Middle frontal gyrus (tissue), 1 donor: ENCODE measurements at regions not wholly inside any gene's neighbourhood (a gene's known extent, or its start where the extent isn't known, plus 50 kb on each side); places are given as distances from the start of the nearest gene placed in this dataset.

Experiments
- DNase-seq: peaks from one replicate; pipeline ENCODE4 v3.0.0-alpha.2; 2015; ENCODE audit warnings: low spot score; ENCODE audit errors: extremely low spot score

DNA sequence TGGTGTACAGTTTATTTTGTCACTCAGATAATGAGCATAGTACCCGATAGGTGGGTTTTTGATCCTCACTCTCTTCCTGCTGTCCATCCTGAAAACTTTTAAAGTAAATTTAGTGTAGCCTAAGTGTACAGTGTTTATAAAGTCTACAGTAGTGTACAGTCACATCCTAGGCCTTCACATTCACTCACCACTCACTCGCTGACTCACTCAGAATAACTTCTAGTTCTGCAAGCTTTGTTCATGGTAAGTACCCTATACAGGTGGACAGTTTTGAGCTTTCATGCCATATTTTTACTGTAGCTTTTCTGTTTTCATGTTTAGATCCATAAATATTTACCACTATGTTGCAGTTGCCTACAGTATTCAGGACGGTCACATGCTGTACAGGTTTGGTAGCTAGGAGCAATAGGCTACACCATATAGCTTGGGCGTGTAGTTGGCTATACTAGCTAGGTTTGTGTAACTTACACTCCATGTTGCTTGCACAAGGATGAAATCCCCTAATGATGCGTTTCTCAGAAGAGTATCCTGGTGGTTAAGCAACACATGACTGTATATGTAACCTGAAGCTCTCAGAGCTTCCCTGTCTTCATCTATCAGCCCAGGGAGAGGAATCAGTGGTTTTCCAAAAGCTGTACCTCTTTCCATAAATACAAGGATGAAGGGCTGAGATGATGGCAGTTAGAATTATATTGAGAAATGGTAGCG lies 87.6 kb upstream of the SLC25A26 start:
- DNase-seq = no peak

DNA sequence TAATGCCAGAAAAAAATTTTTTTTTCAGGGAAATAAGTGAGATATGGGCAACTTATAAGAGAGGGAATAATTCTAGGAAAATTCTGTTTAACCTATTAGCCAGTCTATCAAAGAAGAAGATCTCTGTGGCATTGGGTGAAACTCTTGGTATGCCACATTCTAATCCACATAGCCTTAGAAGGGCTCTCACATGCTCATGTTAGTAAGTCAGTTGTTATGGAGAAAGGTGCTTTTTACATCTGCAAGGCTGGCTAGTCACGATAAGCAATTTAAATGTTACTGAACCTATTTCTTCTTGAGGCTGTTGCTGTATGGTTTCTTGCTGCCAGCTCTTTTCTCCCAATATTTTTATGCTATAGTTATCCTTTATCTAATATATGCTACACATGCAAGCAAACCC lies 89.9 kb upstream of the MAGI1 start:
- DNase-seq = no peak

- no peak for DNase-seq
Measured at GRCh38 chr3:66121318-66121717, 82.6 kb upstream of the MAGI1 start.

GRCh38 chr3:66115858-66116654 lies 77.3 kb upstream of the MAGI1 start:
- no peak for DNase-seq

DNA sequence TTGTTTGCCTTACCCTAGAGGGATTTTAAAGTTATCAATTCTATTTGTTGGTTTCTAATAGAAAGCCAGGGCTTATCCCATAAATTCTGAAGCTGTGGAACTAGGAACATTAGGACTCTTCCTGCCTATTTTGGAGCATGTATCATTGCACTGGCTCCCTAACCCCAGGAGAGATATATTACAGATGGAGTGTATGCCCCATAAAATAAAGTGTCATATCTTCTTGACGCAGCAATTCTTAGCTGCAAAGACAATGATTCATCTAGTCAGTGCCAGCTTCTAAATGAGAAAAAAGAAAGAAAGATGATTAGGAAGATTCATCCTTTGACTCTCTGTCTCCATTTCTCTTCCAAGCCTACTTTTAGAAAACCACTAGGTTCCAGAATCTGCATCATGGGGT lies 74.8 kb upstream of the MAGI1 start:
- DNase-seq = no peak

DNA sequence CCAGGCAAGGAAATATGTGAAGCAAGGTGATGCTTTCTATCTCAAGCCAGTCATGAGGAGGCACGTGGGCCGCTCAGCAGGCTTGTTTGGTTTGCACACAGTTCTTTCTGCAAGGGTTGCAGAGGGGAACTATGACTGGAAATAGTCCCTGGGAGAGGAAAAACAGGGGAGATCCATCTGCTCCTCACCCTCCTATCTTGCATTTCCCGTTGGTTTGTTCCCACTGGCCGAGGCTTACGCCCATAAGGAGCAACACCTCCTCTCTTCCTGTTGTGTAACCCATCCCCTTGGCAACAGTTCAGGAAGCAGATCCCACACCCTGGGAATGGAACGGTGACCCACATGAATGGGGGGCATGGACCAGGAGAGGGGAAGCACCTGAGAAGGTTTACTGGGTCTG lies 72.1 kb upstream of the MAGI1 start:
- no peak for DNase-seq

GRCh38 chr3:66107855-66108254 lies 69.1 kb upstream of the MAGI1 start:
- no peak for DNase-seq

DNA sequence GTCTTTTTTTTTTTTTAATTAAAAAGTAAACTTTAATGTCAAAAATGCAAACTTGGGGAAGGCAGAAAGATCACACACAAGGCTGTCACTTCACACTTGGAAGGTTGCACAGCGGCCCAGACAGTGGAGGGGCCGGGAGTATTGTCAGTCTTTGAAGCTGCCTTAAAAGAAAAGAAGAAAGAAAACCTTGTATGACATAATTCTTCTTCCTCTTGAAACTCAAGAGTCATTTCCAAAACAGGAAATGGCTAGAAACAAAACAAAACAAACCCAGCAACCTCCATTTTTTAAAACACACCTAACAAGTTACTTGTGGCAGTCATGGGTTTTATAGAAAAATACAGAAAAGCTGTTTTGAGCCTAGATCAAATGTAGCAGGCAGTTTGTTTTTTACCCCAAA lies 68.1 kb upstream of the MAGI1 start:
- no peak for DNase-seq

GRCh38 chr3:66104535-66104934 lies 65.8 kb upstream of the MAGI1 start:
- DNase-seq = no peak

- DNase-seq = no peak
Measured at GRCh38 chr3:66103729-66104128, 65.0 kb upstream of the MAGI1 start.

DNA sequence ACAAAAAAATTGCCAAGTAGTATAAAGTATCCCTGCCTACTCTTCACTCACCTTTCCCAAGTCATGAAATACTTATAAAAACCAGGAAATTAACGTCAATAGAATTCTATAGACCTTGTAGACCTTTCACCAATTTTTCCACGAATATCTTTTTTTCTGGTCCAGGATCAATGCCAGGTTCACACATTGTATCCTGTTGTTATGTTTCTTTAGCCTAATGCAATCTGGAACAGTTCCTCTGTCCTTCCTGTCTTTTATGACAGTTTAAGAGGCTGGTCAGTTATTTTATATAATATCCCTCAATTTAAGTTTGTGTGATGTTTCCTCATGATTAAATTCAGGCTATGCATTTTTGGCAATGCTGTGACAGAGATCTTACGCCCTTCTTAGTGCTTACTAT lies 63.2 kb upstream of the MAGI1 start:
- no peak for DNase-seq

GRCh38 chr3:66099541-66100065 lies 60.9 kb upstream of the MAGI1 start:
- no peak for DNase-seq

- no peak for DNase-seq
Measured at GRCh38 chr3:66098436-66098835, 59.7 kb upstream of the MAGI1 start.

GRCh38 chr3:66097647-66098046 lies 58.9 kb upstream of the MAGI1 start:
- no peak for DNase-seq

GRCh38 chr3:66095295-66096001 lies 56.7 kb upstream of the MAGI1 start:
- no peak for DNase-seq

- no peak for DNase-seq
Measured at GRCh38 chr3:66093981-66094380, 55.3 kb upstream of the MAGI1 start.

DNA sequence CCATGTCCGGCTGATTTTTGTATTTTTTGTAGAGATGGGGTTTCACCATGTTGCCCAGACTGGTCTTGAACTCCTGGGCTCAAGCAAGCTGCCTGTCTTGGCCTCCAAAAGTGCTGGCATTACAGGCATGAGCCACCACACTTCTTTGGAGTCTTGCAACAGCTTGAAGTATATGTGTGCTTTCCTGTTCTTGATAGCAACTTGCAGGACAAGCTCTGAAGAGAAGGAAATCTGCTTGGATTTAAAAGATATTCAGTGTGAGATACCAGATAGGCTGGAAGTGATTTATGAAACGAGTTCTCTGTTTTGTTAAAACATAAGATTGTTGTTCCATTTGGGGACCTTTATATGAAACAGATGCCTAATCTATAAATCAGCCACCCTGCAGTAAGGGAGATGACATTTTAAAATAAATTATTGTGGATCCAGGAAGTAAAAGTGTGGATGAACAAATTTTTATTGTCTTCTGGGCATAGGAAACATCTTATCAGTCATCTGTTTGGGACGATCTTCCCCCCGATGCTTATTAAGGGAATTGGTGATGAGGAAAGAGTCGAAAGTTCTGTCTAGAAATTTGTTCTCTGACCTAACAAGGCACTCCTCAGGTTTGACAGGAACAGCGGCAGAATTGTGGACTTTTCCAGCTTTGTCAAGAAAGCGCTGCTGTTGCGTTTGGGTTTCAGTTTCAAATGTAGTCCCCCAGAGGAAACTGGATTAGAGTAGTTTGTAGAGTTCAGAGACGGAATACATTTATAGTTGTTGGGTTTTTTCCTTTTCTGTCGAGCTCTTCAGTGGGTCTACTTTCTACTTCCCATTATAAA lies 53.7 kb upstream of the MAGI1 start:
- DNase-seq = no peak
